Activated T-helper 17 cell treated with anti-CD3 and anti-CD28 coated beads, Interleukin-2, amount 50 U/mL, for 72 hours (primary cell): ENCODE measurements at regions not wholly inside any gene's neighbourhood (a gene's known extent, or its start where the extent isn't known, plus 50 kb on each side); places are given as distances from the start of the nearest gene placed in this dataset.

Source experiments
- ATAC-seq: fragments of 150-1000 bp; cut with Tn5 transposase; replicated peaks from 2 replicates; pipeline ENCODE4 v1.10.0; 2021; ENCODE audit warnings: mild to moderate bottlenecking, moderate library complexity
- H3K27ac Mint-ChIP-seq: one replicate; pipeline ENCODE4 v1.8.0; 2022; ENCODE audit warnings: mixed read lengths
- H3K27me3 Mint-ChIP-seq: one replicate; pipeline ENCODE4 v1.8.0; 2022; ENCODE audit warnings: mixed read lengths
- H3K36me3 Mint-ChIP-seq: one replicate; pipeline ENCODE4 v1.8.0; 2022; ENCODE audit warnings: low read depth, mild to moderate bottlenecking, mixed read lengths
- H3K4me1 Mint-ChIP-seq: one replicate; pipeline ENCODE4 v1.8.0; 2022; ENCODE audit warnings: mixed read lengths
- H3K4me3 Mint-ChIP-seq: one replicate; pipeline ENCODE4 v1.8.0; 2022; ENCODE audit warnings: mild to moderate bottlenecking, mixed read lengths
- H3K9me3 Mint-ChIP-seq: one replicate; pipeline ENCODE4 v1.8.0; 2022; ENCODE audit warnings: mixed read lengths

- Mint-ChIP-seq H3K4me3 (no peak overlapping the region), H3K4me1 (no peaks in the 10 kb centered on the region), H3K9me3 (no peaks in the 10 kb centered on the region), H3K36me3 (no peaks in the 10 kb centered on the region), H3K27me3 (peaks cover 22% of the 10 kb centered on the region), H3K27ac (no peak overlapping the region)
- no peak for ATAC-seq
Observed at GRCh38 chr18:45549290-45549689, 66.0 kb upstream of the SLC14A2 start.

GRCh38 chr18:45551142-45551815 is 64.0 kb upstream of the SLC14A2 start:
- no peak overlapping the region for H3K4me3 Mint-ChIP-seq
- H3K9me3 Mint-ChIP-seq = no peaks in the 10 kb centered on the region
- H3K4me1 Mint-ChIP-seq = no peaks in the 10 kb centered on the region
- peaks cover 19% of the 10 kb centered on the region for H3K27me3 Mint-ChIP-seq
- no peaks in the 10 kb centered on the region for H3K36me3 Mint-ChIP-seq
- H3K27ac Mint-ChIP-seq = no peak overlapping the region
- no peak for ATAC-seq

GRCh38 chr18:45553723-45554388 is 61.4 kb upstream of the SLC14A2 start:
- ATAC-seq = no peak
- Mint-ChIP-seq H3K9me3 (no peaks in the 10 kb centered on the region), H3K27me3 (peaks cover 9% of the 10 kb centered on the region), H3K27ac (no peak overlapping the region), H3K36me3 (no peaks in the 10 kb centered on the region), H3K4me1 (no peaks in the 10 kb centered on the region), H3K4me3 (no peak overlapping the region)

GRCh38 chr18:45554389-45554737 is 60.9 kb upstream of the SLC14A2 start:
- Mint-ChIP-seq H3K27ac (no peak overlapping the region), H3K4me1 (no peaks in the 10 kb centered on the region), H3K27me3 (peaks cover 9% of the 10 kb centered on the region), H3K9me3 (no peaks in the 10 kb centered on the region), H3K4me3 (no peak overlapping the region), H3K36me3 (no peaks in the 10 kb centered on the region)
- ATAC-seq = no peak

- H3K27ac Mint-ChIP-seq = no peak overlapping the region
- H3K4me3 Mint-ChIP-seq = no peak overlapping the region
- H3K9me3 Mint-ChIP-seq = no peaks in the 10 kb centered on the region
- no peaks in the 10 kb centered on the region for H3K36me3 Mint-ChIP-seq
- H3K27me3 Mint-ChIP-seq = peaks cover 8% of the 10 kb centered on the region
- ATAC-seq = no peak
- no peaks in the 10 kb centered on the region for H3K4me1 Mint-ChIP-seq
Observed at GRCh38 chr18:45556222-45556621, 59.1 kb upstream of the SLC14A2 start.

GRCh38 chr18:45557287-45557686 is 58.0 kb upstream of the SLC14A2 start:
- no peaks in the 10 kb centered on the region for H3K4me1 Mint-ChIP-seq
- no peak for ATAC-seq
- H3K4me3 Mint-ChIP-seq = no peak overlapping the region
- no peak overlapping the region for H3K27ac Mint-ChIP-seq
- no peaks in the 10 kb centered on the region for H3K9me3 Mint-ChIP-seq
- H3K27me3 Mint-ChIP-seq = peaks cover 4% of the 10 kb centered on the region
- H3K36me3 Mint-ChIP-seq = no peaks in the 10 kb centered on the region

- H3K4me3 Mint-ChIP-seq = no peak overlapping the region
- no peaks in the 10 kb centered on the region for H3K36me3 Mint-ChIP-seq
- peaks cover 4% of the 10 kb centered on the region for H3K27me3 Mint-ChIP-seq
- ATAC-seq = no peak
- H3K9me3 Mint-ChIP-seq = no peaks in the 10 kb centered on the region
- no peak overlapping the region for H3K27ac Mint-ChIP-seq
- no peaks in the 10 kb centered on the region for H3K4me1 Mint-ChIP-seq
Observed at GRCh38 chr18:45557779-45558178, 57.5 kb upstream of the SLC14A2 start.

- Mint-ChIP-seq H3K27me3 (peaks cover 4% of the 10 kb centered on the region), H3K27ac (no peak overlapping the region), H3K36me3 (no peaks in the 10 kb centered on the region), H3K4me1 (no peaks in the 10 kb centered on the region), H3K9me3 (no peaks in the 10 kb centered on the region), H3K4me3 (no peak overlapping the region)
- ATAC-seq = no peak
Observed at GRCh38 chr18:45559258-45559657, 56.0 kb upstream of the SLC14A2 start.

GRCh38 chr18:45560870-45561269 is 54.4 kb upstream of the SLC14A2 start:
- H3K9me3 Mint-ChIP-seq = no peaks in the 10 kb centered on the region
- peaks cover 7% of the 10 kb centered on the region for H3K27me3 Mint-ChIP-seq
- no peaks in the 10 kb centered on the region for H3K36me3 Mint-ChIP-seq
- ATAC-seq = no peak
- H3K4me1 Mint-ChIP-seq = no peaks in the 10 kb centered on the region
- H3K27ac Mint-ChIP-seq = no peak overlapping the region
- no peak overlapping the region for H3K4me3 Mint-ChIP-seq

GRCh38 chr18:45562567-45563479 is 52.5 kb upstream of the SLC14A2 start:
- ATAC-seq = no peak
- no peaks in the 10 kb centered on the region for H3K4me1 Mint-ChIP-seq
- H3K9me3 Mint-ChIP-seq = no peaks in the 10 kb centered on the region
- no peaks in the 10 kb centered on the region for H3K36me3 Mint-ChIP-seq
- peaks cover 16% of the 10 kb centered on the region for H3K27me3 Mint-ChIP-seq
- no peak overlapping the region for H3K27ac Mint-ChIP-seq
- no peak overlapping the region for H3K4me3 Mint-ChIP-seq

- Mint-ChIP-seq H3K9me3 (no peaks in the 10 kb centered on the region), H3K4me1 (no peaks in the 10 kb centered on the region), H3K4me3 (no peak overlapping the region), H3K27ac (no peak overlapping the region), H3K36me3 (no peaks in the 10 kb centered on the region), H3K27me3 (peaks cover 16% of the 10 kb centered on the region)
- no peak for ATAC-seq
Observed at GRCh38 chr18:45565280-45565970, 49.9 kb upstream of the SLC14A2 start.
